Testis (tissue), 2 donors: ENCODE measurements at regions not wholly inside any gene's neighbourhood (a gene's known extent, or its start where the extent isn't known, plus 50 kb on each side); places are given as distances from the start of the nearest gene placed in this dataset.

Source experiments
- POLR2A ChIP-seq: fragments of 450-650 bp; IDR thresholded peaks from one replicate; pipeline ENCODE4 v1.6.1; 2017; ENCODE audit warnings: antibody characterized with exemption, mild to moderate bottlenecking, moderate library complexity
- TF ChIP-seq, protein P1 (sequence below), 3 experiments: fragments of 450-650 bp in 2 of 3; fragments of 200-600 bp in 1 of 3; sonication (generic) in 1 of 3; IDR thresholded peaks; one replicate each; pipeline ENCODE4 v1.5.1; 2016 to 2019; ENCODE audit warnings: antibody characterized with exemption in 3 of 3, mild to moderate bottlenecking in 2 of 3, moderate library complexity in 1 of 3

DNA sequence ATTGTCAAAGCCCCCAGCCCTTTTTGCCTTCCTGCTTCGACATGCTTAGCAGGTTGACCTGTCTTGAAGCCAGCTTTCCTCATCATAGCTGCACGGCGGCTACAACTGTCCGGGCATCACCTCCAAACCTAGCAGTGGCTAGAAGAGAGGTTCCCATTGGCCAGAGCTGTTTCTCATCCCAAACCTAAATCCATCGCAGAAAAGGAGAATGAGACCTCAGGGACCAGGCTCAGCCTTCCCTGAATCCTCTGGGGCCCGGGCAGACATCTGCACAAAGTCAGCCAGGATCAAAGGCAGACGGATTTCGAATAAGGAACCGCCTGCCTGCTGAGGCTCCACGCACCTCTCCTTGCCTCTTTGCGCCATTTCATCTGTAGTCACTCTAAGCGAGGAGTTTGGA, 101.7 kb upstream of the SLC66A3 start:
- TF ChIP-seq, protein P1, sequence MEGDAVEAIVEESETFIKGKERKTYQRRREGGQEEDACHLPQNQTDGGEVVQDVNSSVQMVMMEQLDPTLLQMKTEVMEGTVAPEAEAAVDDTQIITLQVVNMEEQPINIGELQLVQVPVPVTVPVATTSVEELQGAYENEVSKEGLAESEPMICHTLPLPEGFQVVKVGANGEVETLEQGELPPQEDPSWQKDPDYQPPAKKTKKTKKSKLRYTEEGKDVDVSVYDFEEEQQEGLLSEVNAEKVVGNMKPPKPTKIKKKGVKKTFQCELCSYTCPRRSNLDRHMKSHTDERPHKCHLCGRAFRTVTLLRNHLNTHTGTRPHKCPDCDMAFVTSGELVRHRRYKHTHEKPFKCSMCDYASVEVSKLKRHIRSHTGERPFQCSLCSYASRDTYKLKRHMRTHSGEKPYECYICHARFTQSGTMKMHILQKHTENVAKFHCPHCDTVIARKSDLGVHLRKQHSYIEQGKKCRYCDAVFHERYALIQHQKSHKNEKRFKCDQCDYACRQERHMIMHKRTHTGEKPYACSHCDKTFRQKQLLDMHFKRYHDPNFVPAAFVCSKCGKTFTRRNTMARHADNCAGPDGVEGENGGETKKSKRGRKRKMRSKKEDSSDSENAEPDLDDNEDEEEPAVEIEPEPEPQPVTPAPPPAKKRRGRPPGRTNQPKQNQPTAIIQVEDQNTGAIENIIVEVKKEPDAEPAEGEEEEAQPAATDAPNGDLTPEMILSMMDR (IDR thresholded peaks at IDR 0.05), result no peak
- TF ChIP-seq POLR2A, result no peak
